ENCODE measurements at regions not wholly inside any gene's neighbourhood (a gene's known extent, or its start where the extent isn't known, plus 50 kb on each side); places are given as distances from the start of the nearest gene placed in this dataset.
A peak's percentile ranks its signal among the peaks of the same experiment; 100 is the strongest.

GRCh38 chr10:33889371-33889770 lies 554.9 kb upstream of the NRP1 start:
- no peak for DNase-seq
- H3K4me3 ChIP-seq = no peak overlapping the region
- H3K4me1 ChIP-seq = no peaks in the 10 kb centered on the region
- H3K27ac ChIP-seq (replicated peaks) = no peak overlapping the region
- no peaks in the 10 kb centered on the region for H3K27me3 ChIP-seq (ENCODE audit: low read depth)
- intact Hi-C loops (cut with micrococcal nuclease) = no loop called here
- H3K9me3 ChIP-seq (replicated peaks) = no peaks in the 10 kb centered on the region
- H3K36me3 ChIP-seq = no peaks in the 10 kb centered on the region
- TF ChIP-seq CTCF (IDR thresholded peaks at IDR 0.05; ENCODE audit: borderline replicate concordance) = no peak

- Histone ChIP-seq H3K27me3 (ENCODE audit: low read depth) (no peaks in the 10 kb centered on the region), H3K9me3 (replicated peaks) (no peaks in the 10 kb centered on the region), H3K4me1 (no peaks in the 10 kb centered on the region), H3K27ac (replicated peaks) (no peak overlapping the region), H3K4me3 (no peak overlapping the region), H3K36me3 (no peaks in the 10 kb centered on the region)
- TF ChIP-seq CTCF (IDR thresholded peaks at IDR 0.05; ENCODE audit: borderline replicate concordance) = peak; percentile 19
- intact Hi-C loops (cut with micrococcal nuclease) = no loop called here
- no peak for DNase-seq
These were observed 552.7 kb upstream of the NRP1 start for GRCh38 chr10:33887188-33887587.

- DNase-seq = no peak
- H3K36me3 ChIP-seq = no peaks in the 10 kb centered on the region
- TF ChIP-seq CTCF (IDR thresholded peaks at IDR 0.05; ENCODE audit: borderline replicate concordance) = no peak
- no peaks in the 10 kb centered on the region for H3K4me1 ChIP-seq
- no peaks in the 10 kb centered on the region for H3K9me3 ChIP-seq (replicated peaks)
- no peak overlapping the region for H3K4me3 ChIP-seq
- no peaks in the 10 kb centered on the region for H3K27me3 ChIP-seq (ENCODE audit: low read depth)
- intact Hi-C loops (cut with micrococcal nuclease) = no loop called here
- no peak overlapping the region for H3K27ac ChIP-seq (replicated peaks)
These were observed 551.8 kb upstream of the NRP1 start for GRCh38 chr10:33886299-33886698.

GRCh38 chr10:33884604-33885003 lies 550.1 kb upstream of the NRP1 start:
- Histone ChIP-seq H3K9me3 (replicated peaks) (no peaks in the 10 kb centered on the region), H3K27ac (replicated peaks) (no peak overlapping the region), H3K36me3 (no peaks in the 10 kb centered on the region), H3K27me3 (ENCODE audit: low read depth) (no peaks in the 10 kb centered on the region), H3K4me1 (no peaks in the 10 kb centered on the region), H3K4me3 (no peak overlapping the region)
- intact Hi-C loops (cut with micrococcal nuclease) = no loop called here
- DNase-seq = no peak
- no peak for TF ChIP-seq CTCF (IDR thresholded peaks at IDR 0.05; ENCODE audit: borderline replicate concordance)

GRCh38 chr10:33883881-33884280 lies 549.4 kb upstream of the NRP1 start:
- intact Hi-C loops (cut with micrococcal nuclease) = no loop called here
- no peak for DNase-seq
- Histone ChIP-seq H3K4me1 (no peaks in the 10 kb centered on the region), H3K9me3 (replicated peaks) (no peaks in the 10 kb centered on the region), H3K27me3 (ENCODE audit: low read depth) (no peaks in the 10 kb centered on the region), H3K27ac (replicated peaks) (no peak overlapping the region), H3K36me3 (no peaks in the 10 kb centered on the region), H3K4me3 (no peak overlapping the region)
- TF ChIP-seq CTCF (IDR thresholded peaks at IDR 0.05; ENCODE audit: borderline replicate concordance) = no peak

- Histone ChIP-seq H3K9me3 (replicated peaks) (no peaks in the 10 kb centered on the region), H3K27me3 (ENCODE audit: low read depth) (no peaks in the 10 kb centered on the region), H3K36me3 (no peaks in the 10 kb centered on the region), H3K4me3 (no peak overlapping the region), H3K27ac (replicated peaks) (no peak overlapping the region), H3K4me1 (no peaks in the 10 kb centered on the region)
- no peak for DNase-seq
- intact Hi-C loops (cut with micrococcal nuclease) = no loop called here
- no peak for TF ChIP-seq CTCF (IDR thresholded peaks at IDR 0.05; ENCODE audit: borderline replicate concordance)
These were observed 548.5 kb upstream of the NRP1 start for GRCh38 chr10:33882996-33883395.

All from left ventricle myocardium inferior (tissue), 1 donor.